ENCODE measurements at regions not wholly inside any gene's neighbourhood (a gene's known extent, or its start where the extent isn't known, plus 50 kb on each side); places are given as distances from the start of the nearest gene placed in this dataset.

DNA sequence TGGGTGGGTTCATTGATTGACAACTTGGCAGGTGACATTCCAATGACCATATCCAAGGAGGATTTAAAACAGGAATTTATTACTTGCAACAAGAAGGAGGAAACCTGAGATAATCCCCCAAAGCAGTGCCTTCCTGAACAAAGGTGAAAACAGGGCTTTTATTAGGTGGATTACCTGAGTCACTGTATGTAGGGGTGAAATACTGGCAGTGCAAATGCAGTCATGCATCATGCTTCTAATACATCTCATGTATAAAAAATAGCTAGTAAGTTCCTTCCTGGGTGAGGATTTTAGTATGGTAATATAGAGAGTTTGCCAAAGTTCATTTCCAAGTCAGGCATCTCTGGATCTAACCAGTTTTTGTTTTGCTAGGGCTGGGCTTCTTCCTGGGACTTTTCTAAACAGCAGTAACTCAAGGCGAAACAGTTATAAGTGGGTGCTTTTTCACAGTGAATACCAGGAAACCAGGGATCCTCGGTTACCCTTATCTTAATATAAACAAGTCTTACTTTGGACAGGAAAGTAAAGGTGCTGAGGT, 583.4 kb upstream of the LRRTM1 start:
- Histone ChIP-seq H3K9me2 (replicated peaks; ENCODE audit: low read depth, low read length) (no peaks in the 10 kb centered on the region), H3K36me3 (ENCODE audit: insufficient read depth, low read length) (no peaks in the 10 kb centered on the region), H3K4me3 (ENCODE audit: low read length, poor library complexity, severe bottlenecking) (no peak overlapping the region), H2AFZ (ENCODE audit: low read length) (no peak overlapping the region), H3K4me2 (ENCODE audit: low read depth, low read length, poor library complexity, severe bottlenecking) (no peak overlapping the region), H3F3A (ENCODE audit: low read depth) (no peaks in the 10 kb centered on the region), H3K9ac (ENCODE audit: low read depth, low read length, poor library complexity, severe bottlenecking) (no peak overlapping the region), H4K20me1 (ENCODE audit: insufficient read depth, low read length, poor library complexity, severe bottlenecking) (no peaks in the 10 kb centered on the region), H3K9me3 (ENCODE audit: insufficient read depth, low read depth, low read length) (no peaks in the 10 kb centered on the region), H3K27me3 (ENCODE audit: insufficient read depth, low read length, poor library complexity, severe bottlenecking) (no peaks in the 10 kb centered on the region), H3K4me1 (ENCODE audit: insufficient read depth, low read length, poor library complexity, severe bottlenecking) (no peaks in the 10 kb centered on the region), H3K79me2 (ENCODE audit: insufficient read depth, low read length) (no peaks in the 10 kb centered on the region)
- TF ChIP-seq, protein P1, sequence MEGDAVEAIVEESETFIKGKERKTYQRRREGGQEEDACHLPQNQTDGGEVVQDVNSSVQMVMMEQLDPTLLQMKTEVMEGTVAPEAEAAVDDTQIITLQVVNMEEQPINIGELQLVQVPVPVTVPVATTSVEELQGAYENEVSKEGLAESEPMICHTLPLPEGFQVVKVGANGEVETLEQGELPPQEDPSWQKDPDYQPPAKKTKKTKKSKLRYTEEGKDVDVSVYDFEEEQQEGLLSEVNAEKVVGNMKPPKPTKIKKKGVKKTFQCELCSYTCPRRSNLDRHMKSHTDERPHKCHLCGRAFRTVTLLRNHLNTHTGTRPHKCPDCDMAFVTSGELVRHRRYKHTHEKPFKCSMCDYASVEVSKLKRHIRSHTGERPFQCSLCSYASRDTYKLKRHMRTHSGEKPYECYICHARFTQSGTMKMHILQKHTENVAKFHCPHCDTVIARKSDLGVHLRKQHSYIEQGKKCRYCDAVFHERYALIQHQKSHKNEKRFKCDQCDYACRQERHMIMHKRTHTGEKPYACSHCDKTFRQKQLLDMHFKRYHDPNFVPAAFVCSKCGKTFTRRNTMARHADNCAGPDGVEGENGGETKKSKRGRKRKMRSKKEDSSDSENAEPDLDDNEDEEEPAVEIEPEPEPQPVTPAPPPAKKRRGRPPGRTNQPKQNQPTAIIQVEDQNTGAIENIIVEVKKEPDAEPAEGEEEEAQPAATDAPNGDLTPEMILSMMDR (conservative IDR thresholded peaks at IDR 0.05; ENCODE audit: low read length): no peak
- no peak for TF ChIP-seq EZH2phosphoT487 (IDR thresholded peaks at IDR 0.05; ENCODE audit: borderline replicate concordance)

DNA sequence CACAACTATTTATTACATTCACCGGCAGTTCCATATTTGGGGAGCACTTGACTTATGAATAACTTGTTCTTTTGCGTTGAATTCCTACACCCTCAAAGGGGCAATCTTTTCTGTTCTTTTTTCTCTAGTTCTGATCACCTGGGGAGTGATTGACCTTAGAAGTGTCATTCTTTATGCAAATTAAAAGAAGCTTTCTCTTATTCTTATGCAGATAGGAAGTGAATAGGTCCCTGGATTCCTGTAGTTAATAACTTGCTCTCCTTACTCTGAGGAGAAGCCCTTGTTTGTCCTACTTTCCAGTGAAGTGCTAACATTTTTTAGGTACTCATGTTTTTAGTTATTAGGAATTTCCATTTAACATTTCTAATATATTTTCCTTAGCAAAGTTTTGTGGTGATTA, 569.8 kb upstream of the LRRTM1 start:
- Histone ChIP-seq H3K9me3 (ENCODE audit: insufficient read depth, low read depth, low read length) (0 out of 2 replicates have a peak, but pooled peaks cover 4% of the 10 kb centered on the region), H3K4me2 (ENCODE audit: low read depth, low read length, poor library complexity, severe bottlenecking) (no peak overlapping the region), H3K36me3 (ENCODE audit: insufficient read depth, low read length) (no peaks in the 10 kb centered on the region), H4K20me1 (ENCODE audit: insufficient read depth, low read length, poor library complexity, severe bottlenecking) (no peaks in the 10 kb centered on the region), H3F3A (ENCODE audit: low read depth) (no peaks in the 10 kb centered on the region), H3K9ac (ENCODE audit: low read depth, low read length, poor library complexity, severe bottlenecking) (no peak overlapping the region), H3K4me1 (ENCODE audit: insufficient read depth, low read length, poor library complexity, severe bottlenecking) (no peaks in the 10 kb centered on the region), H3K79me2 (ENCODE audit: insufficient read depth, low read length) (no peaks in the 10 kb centered on the region), H3K9me2 (replicated peaks; ENCODE audit: low read depth, low read length) (no peaks in the 10 kb centered on the region), H2AFZ (ENCODE audit: low read length) (no peak overlapping the region), H3K4me3 (ENCODE audit: low read length, poor library complexity, severe bottlenecking) (no peak overlapping the region), H3K27me3 (ENCODE audit: insufficient read depth, low read length, poor library complexity, severe bottlenecking) (no peaks in the 10 kb centered on the region)
- TF ChIP-seq EZH2phosphoT487 (IDR thresholded peaks at IDR 0.05; ENCODE audit: borderline replicate concordance): no peak
- TF ChIP-seq, protein P1 (conservative IDR thresholded peaks at IDR 0.05; ENCODE audit: low read length): no peak

DNA sequence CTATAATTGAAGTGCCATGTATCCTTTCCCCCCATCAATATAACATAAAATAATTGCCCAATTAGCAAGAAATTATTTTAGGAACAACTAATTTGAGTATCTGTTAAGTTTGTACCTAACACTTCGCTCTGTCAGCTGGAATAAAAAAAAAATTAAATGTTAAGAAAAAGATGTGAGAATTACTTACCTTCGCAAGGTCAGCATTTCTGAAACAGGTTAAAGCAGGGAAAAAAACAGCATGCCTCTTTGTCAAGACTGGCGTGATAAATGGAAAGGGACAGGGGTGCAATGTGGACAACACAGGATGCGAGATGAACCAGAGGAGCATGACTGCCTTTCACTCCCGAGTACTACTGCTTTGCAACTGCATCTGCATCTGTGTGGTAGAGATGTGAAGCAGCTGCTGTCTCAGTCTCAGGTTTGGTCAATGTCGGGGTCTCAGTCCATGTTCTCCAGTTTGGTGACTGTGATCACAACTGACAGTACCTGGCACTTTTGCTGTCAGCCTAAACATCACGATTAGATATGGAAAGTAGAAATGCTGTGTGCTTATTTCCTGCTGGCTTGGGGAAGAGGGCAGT, 565.4 kb upstream of the LRRTM1 start:
- Histone ChIP-seq H3F3A (ENCODE audit: low read depth) (no peaks in the 10 kb centered on the region), H4K20me1 (ENCODE audit: insufficient read depth, low read length, poor library complexity, severe bottlenecking) (no peaks in the 10 kb centered on the region), H3K36me3 (ENCODE audit: insufficient read depth, low read length) (no peaks in the 10 kb centered on the region), H3K79me2 (ENCODE audit: insufficient read depth, low read length) (no peaks in the 10 kb centered on the region), H3K4me2 (ENCODE audit: low read depth, low read length, poor library complexity, severe bottlenecking) (no peak overlapping the region), H3K27me3 (ENCODE audit: insufficient read depth, low read length, poor library complexity, severe bottlenecking) (no peaks in the 10 kb centered on the region), H3K9me3 (ENCODE audit: insufficient read depth, low read depth, low read length) (0 out of 2 replicates have a peak, but pooled peaks cover 4% of the 10 kb centered on the region), H3K9me2 (replicated peaks; ENCODE audit: low read depth, low read length) (no peaks in the 10 kb centered on the region), H3K9ac (ENCODE audit: low read depth, low read length, poor library complexity, severe bottlenecking) (no peak overlapping the region), H3K4me3 (ENCODE audit: low read length, poor library complexity, severe bottlenecking) (no peak overlapping the region), H3K4me1 (ENCODE audit: insufficient read depth, low read length, poor library complexity, severe bottlenecking) (no peaks in the 10 kb centered on the region), H2AFZ (ENCODE audit: low read length) (no peak overlapping the region)
- no peak for TF ChIP-seq EZH2phosphoT487 (IDR thresholded peaks at IDR 0.05; ENCODE audit: borderline replicate concordance)
- TF ChIP-seq, protein P1 (conservative IDR thresholded peaks at IDR 0.05; ENCODE audit: low read length): no peak

Measured in Loucy (cell line).